ENCODE measurements at regions not wholly inside any gene's neighbourhood (a gene's known extent, or its start where the extent isn't known, plus 50 kb on each side); places are given as distances from the start of the nearest gene placed in this dataset.

- H3K4me2 ChIP-seq: no peak overlapping the region
- TF ChIP-seq Cebpa-rat (IDR thresholded peaks at IDR 0.05): no peak
Observed at GRCh38 chr9:71632776-71633175, 135.5 kb downstream of the CEMIP2 start.

DNA sequence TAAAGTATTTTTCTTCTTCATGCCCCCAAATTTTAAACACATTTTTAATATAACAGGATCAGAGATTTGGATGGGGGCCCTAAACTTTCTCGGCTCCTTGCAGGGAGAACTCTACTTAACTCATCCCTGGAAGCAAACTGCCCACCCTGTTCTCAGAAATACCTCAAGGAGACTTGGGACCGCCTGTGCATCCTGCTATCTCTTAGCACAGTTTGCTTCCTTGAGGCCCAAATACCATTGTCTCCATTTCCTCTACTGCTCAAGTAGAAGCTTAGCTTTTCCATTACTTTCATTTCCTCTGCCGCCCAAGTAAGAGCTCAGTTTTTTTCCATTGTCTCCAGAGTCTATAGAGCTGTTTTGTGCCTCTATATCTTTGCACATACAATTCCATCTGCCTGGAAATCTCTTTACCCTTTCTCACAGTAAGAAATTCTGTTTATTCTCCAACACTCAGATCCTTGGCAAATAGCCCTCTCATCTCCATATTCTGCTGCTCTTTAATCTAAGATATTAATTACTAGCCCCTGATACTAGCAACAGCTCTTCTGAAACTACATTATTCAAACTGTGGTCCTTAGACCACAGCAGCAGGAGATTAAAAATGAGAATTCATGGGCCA lies 137.8 kb downstream of the CEMIP2 start:
- H4K20me1 ChIP-seq: no peaks in the 10 kb centered on the region
- H3K36me3 ChIP-seq: no peaks in the 10 kb centered on the region
- H3K4me1 ChIP-seq: no peaks in the 10 kb centered on the region
- H3K9me3 ChIP-seq: no peaks in the 10 kb centered on the region
- no peak overlapping the region for H3K4me3 ChIP-seq
- no peak overlapping the region for H3K4me2 ChIP-seq
- no peak for TF ChIP-seq Cebpa-rat (IDR thresholded peaks at IDR 0.05)
- H3K9ac ChIP-seq: no peak overlapping the region
- no peak overlapping the region for H3K27ac ChIP-seq
- no peaks in the 10 kb centered on the region for H3K27me3 ChIP-seq

More at GRCh38 chr9:71632776-71633175, 135.5 kb downstream of the CEMIP2 start:
- no peaks in the 10 kb centered on the region for H3K36me3 ChIP-seq
- no peaks in the 10 kb centered on the region for H3K4me1 ChIP-seq
- H3K27me3 ChIP-seq: no peaks in the 10 kb centered on the region
- no peak overlapping the region for H3K4me3 ChIP-seq
- H3K27ac ChIP-seq: no peak overlapping the region
- H3K9ac ChIP-seq: no peak overlapping the region
- H4K20me1 ChIP-seq: no peaks in the 10 kb centered on the region
- no peaks in the 10 kb centered on the region for H3K9me3 ChIP-seq

DNA sequence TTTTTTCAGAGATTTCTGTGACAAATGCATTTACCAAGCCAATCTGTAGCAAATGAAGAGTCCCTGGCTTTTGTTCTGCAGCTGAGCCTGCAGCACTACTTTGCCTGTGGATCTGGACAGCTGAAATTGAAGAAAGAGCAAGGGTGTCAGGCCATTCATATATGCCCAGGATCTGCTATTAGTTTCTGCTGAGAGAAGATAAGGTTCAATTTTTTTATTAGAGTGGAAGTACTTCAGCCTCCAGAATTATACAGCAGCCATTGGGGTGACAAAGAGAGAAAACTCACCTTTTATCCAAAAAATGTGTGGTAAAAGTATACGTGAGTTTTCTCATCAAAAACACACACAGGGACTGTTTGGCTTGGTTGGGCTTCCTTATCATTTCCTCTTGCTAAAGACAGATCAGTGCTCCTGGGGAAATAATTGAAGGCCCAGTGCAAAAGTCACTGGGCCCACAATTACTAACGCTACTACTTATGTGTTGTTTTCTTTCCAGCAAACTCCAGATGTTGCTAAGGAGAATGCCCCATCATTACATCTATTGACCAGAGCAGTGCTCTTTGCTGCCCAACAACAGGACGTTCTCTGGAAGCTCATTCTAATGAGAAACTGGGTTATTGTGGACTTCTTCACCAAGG lies 138.6 kb downstream of the CEMIP2 start:
- Histone ChIP-seq H3K36me3 (no peaks in the 10 kb centered on the region), H3K9me3 (no peaks in the 10 kb centered on the region), H4K20me1 (no peaks in the 10 kb centered on the region), H3K4me1 (no peaks in the 10 kb centered on the region), H3K4me3 (no peak overlapping the region), H3K9ac (no peak overlapping the region), H3K27me3 (no peaks in the 10 kb centered on the region), H3K27ac (no peak overlapping the region), H3K4me2 (no peak overlapping the region)
- no peak for TF ChIP-seq Cebpa-rat (IDR thresholded peaks at IDR 0.05)

DNA sequence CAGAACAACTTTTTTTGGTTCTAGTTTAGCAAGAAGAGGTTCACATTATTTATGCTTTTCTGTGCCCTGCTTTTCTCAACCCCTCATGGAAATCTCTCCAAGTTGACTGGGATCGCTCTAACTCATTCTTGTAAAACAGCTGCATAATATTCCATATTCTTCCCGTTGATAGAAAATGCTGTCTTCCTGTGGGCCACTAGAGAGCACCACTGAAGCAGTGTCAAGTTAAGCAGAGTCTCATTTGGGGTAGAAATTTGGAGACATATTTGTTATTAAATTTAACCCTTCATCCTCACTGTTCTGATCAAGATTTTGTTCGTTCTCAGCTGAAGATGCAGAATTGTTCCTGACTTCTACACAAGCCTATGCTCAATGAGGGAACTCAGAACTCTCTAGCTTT lies 140.1 kb downstream of the CEMIP2 start:
- no peak overlapping the region for H3K9ac ChIP-seq
- no peaks in the 10 kb centered on the region for H3K36me3 ChIP-seq
- no peaks in the 10 kb centered on the region for H3K4me1 ChIP-seq
- H3K4me2 ChIP-seq: no peak overlapping the region
- H3K9me3 ChIP-seq: no peaks in the 10 kb centered on the region
- no peak overlapping the region for H3K27ac ChIP-seq
- no peak for TF ChIP-seq Cebpa-rat (IDR thresholded peaks at IDR 0.05)
- H3K4me3 ChIP-seq: no peak overlapping the region
- no peaks in the 10 kb centered on the region for H4K20me1 ChIP-seq
- H3K27me3 ChIP-seq: no peaks in the 10 kb centered on the region

DNA sequence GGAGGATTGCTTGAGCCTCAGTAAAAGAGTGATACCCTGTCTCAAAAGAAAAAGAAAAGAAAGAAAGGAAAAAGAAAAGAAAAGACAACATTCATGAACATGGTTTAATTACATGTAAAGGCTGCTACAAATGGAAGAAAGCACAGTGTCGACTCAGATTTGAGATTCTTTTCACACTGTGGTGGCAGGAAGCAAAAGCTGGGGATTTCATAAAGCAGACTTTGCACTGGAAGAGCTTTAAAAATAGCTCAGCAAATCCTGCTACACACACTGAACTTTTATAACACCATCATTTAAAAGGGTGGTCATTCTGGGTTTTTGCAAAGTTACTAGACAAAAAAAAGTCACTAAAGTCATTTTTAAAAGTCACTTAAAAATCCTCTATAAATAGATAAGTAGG lies 140.8 kb downstream of the CEMIP2 start:
- Histone ChIP-seq H3K36me3 (no peaks in the 10 kb centered on the region), H3K27ac (no peak overlapping the region), H3K9me3 (no peaks in the 10 kb centered on the region), H3K4me3 (no peak overlapping the region), H3K27me3 (no peaks in the 10 kb centered on the region), H3K4me2 (no peak overlapping the region), H4K20me1 (no peaks in the 10 kb centered on the region), H3K4me1 (no peaks in the 10 kb centered on the region), H3K9ac (no peak overlapping the region)
- TF ChIP-seq Cebpa-rat (IDR thresholded peaks at IDR 0.05): no peak

- Histone ChIP-seq H4K20me1 (no peaks in the 10 kb centered on the region), H3K27ac (no peak overlapping the region)
- TF ChIP-seq Cebpa-rat (IDR thresholded peaks at IDR 0.05): no peak
Observed at GRCh38 chr9:71626395-71626794, 141.9 kb downstream of the CEMIP2 start.

GRCh38 chr9:71624728-71625127 lies 143.6 kb downstream of the CEMIP2 start:
- TF ChIP-seq Cebpa-rat (IDR thresholded peaks at IDR 0.05): no peak

More at GRCh38 chr9:71626395-71626794, 141.9 kb downstream of the CEMIP2 start:
- H3K4me3 ChIP-seq: no peak overlapping the region
- no peak overlapping the region for H3K4me2 ChIP-seq
- H3K4me1 ChIP-seq: no peaks in the 10 kb centered on the region
- H3K36me3 ChIP-seq: no peaks in the 10 kb centered on the region
- H3K9ac ChIP-seq: no peak overlapping the region
- no peaks in the 10 kb centered on the region for H3K9me3 ChIP-seq
- no peaks in the 10 kb centered on the region for H3K27me3 ChIP-seq

DNA sequence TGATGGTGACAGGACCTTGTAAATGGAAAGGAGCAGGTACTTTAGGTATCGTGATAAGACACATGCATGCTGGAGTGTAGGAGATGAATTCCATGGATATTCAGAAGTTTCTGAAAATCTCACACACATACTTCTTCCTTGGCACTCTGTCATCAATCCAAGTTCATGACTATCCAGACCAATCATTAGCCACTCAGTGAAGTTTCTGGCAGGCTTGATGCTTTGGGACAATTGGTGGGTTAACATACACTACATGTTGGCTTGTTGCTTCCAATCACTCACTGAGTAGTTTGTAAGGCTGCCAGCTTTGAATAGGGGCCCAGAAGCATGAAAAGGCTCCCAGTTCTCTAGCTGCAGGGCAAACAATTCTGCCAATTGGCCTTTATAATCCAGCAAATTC lies 147.6 kb downstream of the CEMIP2 start:
- Histone ChIP-seq H3K36me3 (no peaks in the 10 kb centered on the region), H4K20me1 (no peaks in the 10 kb centered on the region), H3K4me1 (no peaks in the 10 kb centered on the region), H3K9me3 (peaks cover 12% of the 10 kb centered on the region; the same call in 1 of the 2 replicates), H3K27me3 (no peaks in the 10 kb centered on the region), H3K27ac (no peak overlapping the region), H3K4me2 (no peak overlapping the region), H3K9ac (no peak overlapping the region), H3K4me3 (no peak overlapping the region)
- no peak for TF ChIP-seq Cebpa-rat (IDR thresholded peaks at IDR 0.05)

More at GRCh38 chr9:71624728-71625127, 143.6 kb downstream of the CEMIP2 start:
- no peaks in the 10 kb centered on the region for H3K27me3 ChIP-seq
- no peak overlapping the region for H3K4me2 ChIP-seq
- no peak overlapping the region for H3K27ac ChIP-seq
- H3K9ac ChIP-seq: no peak overlapping the region
- H3K4me1 ChIP-seq: no peaks in the 10 kb centered on the region
- no peaks in the 10 kb centered on the region for H3K9me3 ChIP-seq
- no peak overlapping the region for H3K4me3 ChIP-seq
- no peaks in the 10 kb centered on the region for H3K36me3 ChIP-seq
- H4K20me1 ChIP-seq: no peaks in the 10 kb centered on the region

DNA sequence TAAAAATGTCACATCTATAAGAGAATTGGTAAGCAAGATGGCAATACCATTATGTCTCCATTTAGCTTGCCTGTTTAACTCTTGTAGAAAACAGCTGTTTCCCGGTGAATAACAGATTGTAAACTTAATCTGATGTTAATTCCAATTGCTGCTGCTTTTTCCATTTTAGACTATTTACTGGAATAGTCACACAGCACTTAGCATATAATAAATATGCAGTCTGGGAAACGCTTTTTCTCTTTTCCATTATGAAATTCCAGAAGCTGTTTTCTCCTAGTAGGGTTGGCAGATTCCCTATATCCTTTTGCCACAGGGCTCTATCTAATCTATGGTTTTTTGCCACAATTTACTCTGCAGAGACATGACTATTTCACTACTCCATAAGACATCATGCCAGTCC lies 148.0 kb downstream of the CEMIP2 start:
- no peaks in the 10 kb centered on the region for H3K27me3 ChIP-seq
- H3K9ac ChIP-seq: no peak overlapping the region
- TF ChIP-seq Cebpa-rat (IDR thresholded peaks at IDR 0.05): no peak
- H3K36me3 ChIP-seq: no peaks in the 10 kb centered on the region
- H3K27ac ChIP-seq: no peak overlapping the region
- peaks cover 12% of the 10 kb centered on the region; the same call in 1 of the 2 replicates for H3K9me3 ChIP-seq
- no peaks in the 10 kb centered on the region for H3K4me1 ChIP-seq
- H3K4me3 ChIP-seq: no peak overlapping the region
- H3K4me2 ChIP-seq: no peak overlapping the region
- H4K20me1 ChIP-seq: no peaks in the 10 kb centered on the region

- H3K27ac ChIP-seq: no peak overlapping the region
Observed at GRCh38 chr9:71619926-71620325, 148.4 kb downstream of the CEMIP2 start.

More at GRCh38 chr9:71619926-71620325, 148.4 kb downstream of the CEMIP2 start:
- no peaks in the 10 kb centered on the region for H3K27me3 ChIP-seq
- H3K9ac ChIP-seq: no peak overlapping the region
- H3K4me1 ChIP-seq: no peaks in the 10 kb centered on the region
- H3K4me2 ChIP-seq: no peak overlapping the region
- no peaks in the 10 kb centered on the region for H4K20me1 ChIP-seq
- TF ChIP-seq Cebpa-rat (IDR thresholded peaks at IDR 0.05): no peak
- no peak overlapping the region for H3K4me3 ChIP-seq
- H3K9me3 ChIP-seq: peaks cover 12% of the 10 kb centered on the region; the same call in 1 of the 2 replicates
- H3K36me3 ChIP-seq: no peaks in the 10 kb centered on the region
